ENCODE measurements at regions not wholly inside any gene's neighbourhood (a gene's known extent, or its start where the extent isn't known, plus 50 kb on each side); places are given as distances from the start of the nearest gene placed in this dataset.

DNA sequence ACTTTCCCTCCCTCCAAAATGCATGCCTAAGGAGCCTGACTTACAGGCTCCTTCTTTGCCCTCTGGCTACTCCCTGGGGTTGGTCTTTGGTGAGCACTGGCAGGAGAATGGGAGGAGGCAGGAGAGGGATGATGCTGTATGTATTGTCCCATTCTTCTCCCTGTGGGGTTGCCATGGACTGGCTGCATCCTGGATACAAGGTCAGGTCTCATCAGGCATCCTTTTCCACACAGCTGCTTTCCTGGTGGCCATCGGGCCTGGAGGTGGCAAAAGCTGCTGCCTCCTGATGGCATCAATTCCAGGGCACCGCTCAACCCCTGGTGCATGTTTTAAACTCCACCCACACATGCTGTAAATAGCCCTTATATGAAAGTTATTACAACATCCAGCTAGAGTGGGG, 257.2 kb downstream of the ETS1 start:
- TF ChIP-seq POLR2A (IDR thresholded peaks at IDR 0.05; ENCODE audit: low read depth, low read length) (no peak), CTCF (conservative IDR thresholded peaks at IDR 0.05; ENCODE audit: low read depth, low read length) (no peak), RAD21 (IDR thresholded peaks at IDR 0.05; ENCODE audit: low read length) (no peak), SMC3 (IDR thresholded peaks at IDR 0.05; ENCODE audit: low read depth, low read length) (no peak), USF2 (IDR thresholded peaks at IDR 0.05; ENCODE audit: low read depth, low read length) (no peak), ELK1 (IDR thresholded peaks at IDR 0.05; ENCODE audit: borderline replicate concordance, low read depth, low read length) (no peak), CHD1 (IDR thresholded peaks at IDR 0.05; ENCODE audit: low read depth, low read length) (no peak), MAFK (IDR thresholded peaks at IDR 0.05; ENCODE audit: low read depth, low read length) (no peak)
